Upper lobe of left lung (tissue), 6 donors: ENCODE measurements at regions not wholly inside any gene's neighbourhood (a gene's known extent, or its start where the extent isn't known, plus 50 kb on each side); places are given as distances from the start of the nearest gene placed in this dataset.

Experiments used
- ATAC-seq, 2 donors: fragments of 200-7000 bp; cut with Tn5 transposase; one replicate each; pipeline ENCODE4 v1.9.1; 2022; ENCODE audit warnings: mild to moderate bottlenecking in 2 of 2, moderate library complexity in 2 of 2; ENCODE audit not compliant: low FRiP score in 2 of 2
- DNase-seq, 2 donors: peaks; one replicate each; pipeline ENCODE4 v3.0.0-alpha.2; 2019 to 2020
- H3K27ac ChIP-seq, 4 donors: fragments of 200-600 bp; sonication (generic); one replicate each; pipeline ENCODE4 v1.5.1; 2016 to 2019
- H3K27me3 ChIP-seq, 4 donors: fragments of 200-600 bp; sonication (generic); one replicate each; pipeline ENCODE4 v1.5.1; 2017 to 2019
- H3K36me3 ChIP-seq, 4 donors: fragments of 200-600 bp; sonication (generic); one replicate each; pipeline ENCODE4 v1.5.1; 2016 to 2019
- H3K4me1 ChIP-seq, 4 donors: fragments of 200-600 bp; sonication (generic); one replicate each; pipeline ENCODE4 v1.5.1; 2018 to 2019
- H3K4me3 ChIP-seq, 4 donors: fragments of 200-600 bp; sonication (generic); one replicate each; pipeline ENCODE4 v1.5.1; 2017 to 2019; ENCODE audit warnings: mild to moderate bottlenecking in 2 of 4, moderate library complexity in 1 of 4
- H3K9me3 ChIP-seq, 4 donors: fragments of 200-600 bp; sonication (generic); one replicate each; pipeline ENCODE4 v1.5.1; 2018 to 2019
- CTCF ChIP-seq, 6 experiments: fragments of 450-650 bp in 4 of 6; fragments of 200-600 bp in 2 of 6; sonication (generic) in 2 of 6; IDR thresholded peaks; one replicate each; pipeline ENCODE4 v1.5.1; 2016 to 2019; ENCODE audit warnings: antibody characterized with exemption in 6 of 6
- EP300 ChIP-seq, 4 donors: sonication (generic); formaldehyde crosslinking; IDR thresholded peaks; one replicate each; pipeline ENCODE4 v1.5.1; 2017; ENCODE audit warnings: antibody characterized with exemption in 4 of 4, control low read depth in 2 of 4
- POLR2A ChIP-seq, 4 donors: fragments of 450-650 bp; IDR thresholded peaks; one replicate each; pipeline ENCODE4 v1.5.1; 2016 to 2017; ENCODE audit warnings: antibody characterized with exemption in 4 of 4, mild to moderate bottlenecking in 2 of 4
- POLR2AphosphoS5 ChIP-seq, 2 donors: sonication (generic); formaldehyde crosslinking; IDR thresholded peaks; one replicate each; pipeline ENCODE4 v1.5.1; 2017; ENCODE audit warnings: antibody characterized with exemption in 2 of 2
- WGBS, 2 donors: methylation state at CpG; one replicate each; pipeline ENCODE4 v1.1.5; 2017 to 2018; 5-methylcytosine and 5-hydroxymethylcytosine counted together
- donor health status: DM: no; HTN: no; CAD: no; lungs with moderate emphysema.
- donor health status: DM: no; HTN: yes; CAD: no; lungs with severe emphysema.

GRCh38 chr1:234713440-234713839, 103.5 kb upstream of the IRF2BP2 start:
- no peaks in the 10 kb centered on the region for H3K36me3 ChIP-seq
- ATAC-seq (no peak), DNase-seq (no peak)
- no peak overlapping the region for H3K4me3 ChIP-seq
- no peaks in the 10 kb centered on the region for H3K9me3 ChIP-seq
- peaks cover 18 to 42% (median 33%) of the 10 kb centered on the region in 4 donors for H3K4me1 ChIP-seq
- no peaks in the 10 kb centered on the region for H3K27me3 ChIP-seq
- TF ChIP-seq POLR2AphosphoS5 (IDR thresholded peaks at IDR 0.05) (no peak), POLR2A (IDR thresholded peaks at IDR 0.05) (no peak)
- no peak overlapping the region for H3K27ac ChIP-seq
- WGBS, 2 donors: 87% methylated on average over 11 of the region's 11 CpGs

- no peaks in the 10 kb centered on the region for H3K9me3 ChIP-seq
- H3K27me3 ChIP-seq: no peaks in the 10 kb centered on the region
- H3K4me1 ChIP-seq: peaks cover 12 to 43% (median 30%) of the 10 kb centered on the region in 4 donors
- 84 to 87% methylated on average over 5 of the region's 5 CpGs for WGBS, 2 donors
- H3K4me3 ChIP-seq: no peak overlapping the region
- ATAC-seq (no peak), DNase-seq (no peak)
- TF ChIP-seq POLR2A (IDR thresholded peaks at IDR 0.05) (no peak), POLR2AphosphoS5 (IDR thresholded peaks at IDR 0.05) (no peak), CTCF (IDR thresholded peaks at IDR 0.05) (no peak), EP300 (IDR thresholded peaks at IDR 0.05) (no peak)
- no peaks in the 10 kb centered on the region for H3K36me3 ChIP-seq
- no peak overlapping the region for H3K27ac ChIP-seq
Measured at GRCh38 chr1:234712891-234713305, 102.9 kb upstream of the IRF2BP2 start.

GRCh38 chr1:234710936-234711724, 101.2 kb upstream of the IRF2BP2 start:
- ATAC-seq (no peak), DNase-seq (no peak)
- WGBS, 2 donors: 89% methylated on average over 7 of the region's 7 CpGs
- H3K36me3 ChIP-seq: no peaks in the 10 kb centered on the region
- peaks cover 3 to 35% (median 29%) of the 10 kb centered on the region in 4 donors for H3K4me1 ChIP-seq
- H3K27ac ChIP-seq: no peak overlapping the region
- H3K9me3 ChIP-seq: no peaks in the 10 kb centered on the region
- H3K27me3 ChIP-seq: no peaks in the 10 kb centered on the region
- no peak overlapping the region for H3K4me3 ChIP-seq
- TF ChIP-seq EP300 (IDR thresholded peaks at IDR 0.05) (no peak), CTCF (IDR thresholded peaks at IDR 0.05) (no peak)

- 98 to 100% methylated on average over 5 to 6 of the region's 6 CpGs for WGBS, 2 donors
- DNase-seq (no peak), ATAC-seq (no peak)
- no peaks in the 10 kb centered on the region for H3K36me3 ChIP-seq
- peak overlapping the region; percentile 36 to 84 (median 75) for H3K27ac ChIP-seq
- no peaks in the 10 kb centered on the region for H3K9me3 ChIP-seq
- H3K27me3 ChIP-seq: no peaks in the 10 kb centered on the region
- H3K4me1 ChIP-seq: peaks cover 3 to 30% (median 27%) of the 10 kb centered on the region in 4 donors
- no peak for TF ChIP-seq POLR2AphosphoS5 (IDR thresholded peaks at IDR 0.05)
- no peak for TF ChIP-seq POLR2A (IDR thresholded peaks at IDR 0.05)
- TF ChIP-seq CTCF (IDR thresholded peaks at IDR 0.05): no peak
- no peak for TF ChIP-seq EP300 (IDR thresholded peaks at IDR 0.05)
- H3K4me3 ChIP-seq: no peak overlapping the region
Measured at GRCh38 chr1:234710381-234710780, 100.4 kb upstream of the IRF2BP2 start.

GRCh38 chr1:234709473-234710228, 99.7 kb upstream of the IRF2BP2 start:
- 65 to 80% methylated on average over 12 to 14 of the region's 14 CpGs for WGBS, 2 donors
- peaks cover 3 to 30% (median 27%) of the 10 kb centered on the region in 4 donors for H3K4me1 ChIP-seq
- DNase-seq (peak; percentile 83 to 91), ATAC-seq (peak; percentile 69 to 91)
- no peaks in the 10 kb centered on the region for H3K9me3 ChIP-seq
- H3K27me3 ChIP-seq: no peaks in the 10 kb centered on the region
- H3K36me3 ChIP-seq: no peaks in the 10 kb centered on the region
- H3K4me3 ChIP-seq: no peak overlapping the region
- peak; percentile 24 to 41 for TF ChIP-seq POLR2AphosphoS5 (IDR thresholded peaks at IDR 0.05)
- peak in 1 of 4 donors; percentile 49 for TF ChIP-seq POLR2A (IDR thresholded peaks at IDR 0.05)
- no peak for TF ChIP-seq CTCF (IDR thresholded peaks at IDR 0.05)
- peak in 1 of 4 donors; percentile 37 for TF ChIP-seq EP300 (IDR thresholded peaks at IDR 0.05)
- H3K27ac ChIP-seq: peak overlapping the region; percentile 57 to 84 (median 75)
